Panc1 (cell line): ENCODE measurements at regions not wholly inside any gene's neighbourhood (a gene's known extent, or its start where the extent isn't known, plus 50 kb on each side); places are given as distances from the start of the nearest gene placed in this dataset.

ENCODE experiments used
- SIN3A ChIP-seq: IDR thresholded peaks from 2 replicates; pipeline ENCODE4 v1.6.1; 2012; ENCODE audit warnings: low read depth, mild to moderate bottlenecking, low read length, moderate library complexity, borderline replicate concordance; ENCODE audit not compliant: insufficient read depth
- TCF7L2 ChIP-seq: IDR thresholded peaks from 2 replicates; pipeline ENCODE4 v1.6.1; 2011; ENCODE audit warnings: mild to moderate bottlenecking, low read depth, low read length, inconsistent platforms
- TF ChIP-seq, protein P1 (sequence below): fragments of 450-650 bp; IDR thresholded peaks from 2 replicates; pipeline ENCODE4 v1.5.1; 2017; ENCODE audit warnings: mild to moderate bottlenecking
- TF ChIP-seq, protein P2 (sequence below), 2 experiments: IDR thresholded peaks; 2 replicates each; pipeline ENCODE4 v1.6.1; 2011 to 2012; ENCODE audit warnings: low read depth in 2 of 2, control low read depth in 1 of 2, low read length in 1 of 2, mild to moderate bottlenecking in 1 of 2, moderate library complexity in 1 of 2; ENCODE audit not compliant: insufficient read depth in 1 of 2

DNA sequence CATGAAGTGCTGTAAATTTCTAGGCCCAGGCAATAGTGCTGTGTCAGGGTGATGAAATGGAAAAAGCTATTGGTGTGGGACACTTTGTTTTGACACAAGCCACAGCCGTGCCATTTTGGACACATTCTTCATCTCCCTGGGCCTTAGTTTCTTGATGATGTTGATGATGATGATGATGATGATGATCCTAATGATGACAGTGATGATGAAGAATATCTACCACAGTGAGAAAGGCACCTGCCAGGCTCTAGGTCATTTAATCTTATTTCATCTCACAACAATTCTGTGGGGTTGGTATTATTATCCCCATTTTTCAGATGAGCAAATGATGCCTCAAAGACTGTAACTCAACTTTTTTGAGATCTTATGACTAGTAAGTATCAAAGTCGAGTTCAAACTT is 102.2 kb upstream of the STC2 start:
- TF ChIP-seq, protein P1, sequence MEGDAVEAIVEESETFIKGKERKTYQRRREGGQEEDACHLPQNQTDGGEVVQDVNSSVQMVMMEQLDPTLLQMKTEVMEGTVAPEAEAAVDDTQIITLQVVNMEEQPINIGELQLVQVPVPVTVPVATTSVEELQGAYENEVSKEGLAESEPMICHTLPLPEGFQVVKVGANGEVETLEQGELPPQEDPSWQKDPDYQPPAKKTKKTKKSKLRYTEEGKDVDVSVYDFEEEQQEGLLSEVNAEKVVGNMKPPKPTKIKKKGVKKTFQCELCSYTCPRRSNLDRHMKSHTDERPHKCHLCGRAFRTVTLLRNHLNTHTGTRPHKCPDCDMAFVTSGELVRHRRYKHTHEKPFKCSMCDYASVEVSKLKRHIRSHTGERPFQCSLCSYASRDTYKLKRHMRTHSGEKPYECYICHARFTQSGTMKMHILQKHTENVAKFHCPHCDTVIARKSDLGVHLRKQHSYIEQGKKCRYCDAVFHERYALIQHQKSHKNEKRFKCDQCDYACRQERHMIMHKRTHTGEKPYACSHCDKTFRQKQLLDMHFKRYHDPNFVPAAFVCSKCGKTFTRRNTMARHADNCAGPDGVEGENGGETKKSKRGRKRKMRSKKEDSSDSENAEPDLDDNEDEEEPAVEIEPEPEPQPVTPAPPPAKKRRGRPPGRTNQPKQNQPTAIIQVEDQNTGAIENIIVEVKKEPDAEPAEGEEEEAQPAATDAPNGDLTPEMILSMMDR = no peak
- TF ChIP-seq, protein P2, sequence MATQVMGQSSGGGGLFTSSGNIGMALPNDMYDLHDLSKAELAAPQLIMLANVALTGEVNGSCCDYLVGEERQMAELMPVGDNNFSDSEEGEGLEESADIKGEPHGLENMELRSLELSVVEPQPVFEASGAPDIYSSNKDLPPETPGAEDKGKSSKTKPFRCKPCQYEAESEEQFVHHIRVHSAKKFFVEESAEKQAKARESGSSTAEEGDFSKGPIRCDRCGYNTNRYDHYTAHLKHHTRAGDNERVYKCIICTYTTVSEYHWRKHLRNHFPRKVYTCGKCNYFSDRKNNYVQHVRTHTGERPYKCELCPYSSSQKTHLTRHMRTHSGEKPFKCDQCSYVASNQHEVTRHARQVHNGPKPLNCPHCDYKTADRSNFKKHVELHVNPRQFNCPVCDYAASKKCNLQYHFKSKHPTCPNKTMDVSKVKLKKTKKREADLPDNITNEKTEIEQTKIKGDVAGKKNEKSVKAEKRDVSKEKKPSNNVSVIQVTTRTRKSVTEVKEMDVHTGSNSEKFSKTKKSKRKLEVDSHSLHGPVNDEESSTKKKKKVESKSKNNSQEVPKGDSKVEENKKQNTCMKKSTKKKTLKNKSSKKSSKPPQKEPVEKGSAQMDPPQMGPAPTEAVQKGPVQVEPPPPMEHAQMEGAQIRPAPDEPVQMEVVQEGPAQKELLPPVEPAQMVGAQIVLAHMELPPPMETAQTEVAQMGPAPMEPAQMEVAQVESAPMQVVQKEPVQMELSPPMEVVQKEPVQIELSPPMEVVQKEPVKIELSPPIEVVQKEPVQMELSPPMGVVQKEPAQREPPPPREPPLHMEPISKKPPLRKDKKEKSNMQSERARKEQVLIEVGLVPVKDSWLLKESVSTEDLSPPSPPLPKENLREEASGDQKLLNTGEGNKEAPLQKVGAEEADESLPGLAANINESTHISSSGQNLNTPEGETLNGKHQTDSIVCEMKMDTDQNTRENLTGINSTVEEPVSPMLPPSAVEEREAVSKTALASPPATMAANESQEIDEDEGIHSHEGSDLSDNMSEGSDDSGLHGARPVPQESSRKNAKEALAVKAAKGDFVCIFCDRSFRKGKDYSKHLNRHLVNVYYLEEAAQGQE (IDR thresholded peaks at IDR 0.05; ENCODE audit: insufficient read depth in 1 of 2, low read depth in 2 of 2, low read length in 1 of 2) = no peak
- TF ChIP-seq TCF7L2 (no peak), SIN3A (no peak)
